ENCODE measurements at regions not wholly inside any gene's neighbourhood (a gene's known extent, or its start where the extent isn't known, plus 50 kb on each side); places are given as distances from the start of the nearest gene placed in this dataset.
A peak's percentile ranks its signal among the peaks of the same experiment; 100 is the strongest.

GRCh38 chr7:17651863-17652385, 288.4 kb downstream of the SNX13 start:
- TF ChIP-seq POLR2A (IDR thresholded peaks at IDR 0.05): no peak
- TF ChIP-seq, protein P1, sequence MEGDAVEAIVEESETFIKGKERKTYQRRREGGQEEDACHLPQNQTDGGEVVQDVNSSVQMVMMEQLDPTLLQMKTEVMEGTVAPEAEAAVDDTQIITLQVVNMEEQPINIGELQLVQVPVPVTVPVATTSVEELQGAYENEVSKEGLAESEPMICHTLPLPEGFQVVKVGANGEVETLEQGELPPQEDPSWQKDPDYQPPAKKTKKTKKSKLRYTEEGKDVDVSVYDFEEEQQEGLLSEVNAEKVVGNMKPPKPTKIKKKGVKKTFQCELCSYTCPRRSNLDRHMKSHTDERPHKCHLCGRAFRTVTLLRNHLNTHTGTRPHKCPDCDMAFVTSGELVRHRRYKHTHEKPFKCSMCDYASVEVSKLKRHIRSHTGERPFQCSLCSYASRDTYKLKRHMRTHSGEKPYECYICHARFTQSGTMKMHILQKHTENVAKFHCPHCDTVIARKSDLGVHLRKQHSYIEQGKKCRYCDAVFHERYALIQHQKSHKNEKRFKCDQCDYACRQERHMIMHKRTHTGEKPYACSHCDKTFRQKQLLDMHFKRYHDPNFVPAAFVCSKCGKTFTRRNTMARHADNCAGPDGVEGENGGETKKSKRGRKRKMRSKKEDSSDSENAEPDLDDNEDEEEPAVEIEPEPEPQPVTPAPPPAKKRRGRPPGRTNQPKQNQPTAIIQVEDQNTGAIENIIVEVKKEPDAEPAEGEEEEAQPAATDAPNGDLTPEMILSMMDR (IDR thresholded peaks at IDR 0.05): peak; percentile 40 to 63 (median 43)

Data from breast epithelium (tissue), 3 donors.